ENCODE measurements at regions not wholly inside any gene's neighbourhood (a gene's known extent, or its start where the extent isn't known, plus 50 kb on each side); places are given as distances from the start of the nearest gene placed in this dataset.

DNA sequence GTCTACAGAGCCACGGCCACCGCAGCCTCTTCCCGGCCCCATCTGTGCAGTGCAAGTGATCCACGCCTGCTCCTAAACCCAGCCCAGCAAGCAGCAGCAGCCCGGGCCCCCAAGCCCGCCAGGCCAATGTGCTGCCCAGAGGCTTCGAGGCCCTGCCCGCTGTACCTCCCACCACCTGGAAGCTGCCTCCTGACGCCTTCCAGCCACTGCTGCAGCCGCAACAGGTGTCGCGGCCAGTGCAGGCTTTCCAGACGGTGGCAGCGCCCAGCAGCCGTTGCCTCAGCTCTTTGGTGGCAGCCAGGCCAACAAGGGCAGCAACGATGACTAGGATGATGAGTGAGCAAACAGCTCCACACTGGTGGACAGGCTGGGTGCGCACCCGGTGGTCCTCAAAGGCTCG, 50.2 kb upstream of the TPM4 start (continued):
- TF ChIP-seq RCOR1 (IDR thresholded peaks at IDR 0.05; ENCODE audit: insufficient replicate concordance, low read length) (no peak), POLR2A (IDR thresholded peaks at IDR 0.05; ENCODE audit: low read depth, low read length) (no peak), NFE2L2 (IDR thresholded peaks at IDR 0.05; ENCODE audit: low read depth, low read length) (no peak)
- TF ChIP-seq, protein P1, sequence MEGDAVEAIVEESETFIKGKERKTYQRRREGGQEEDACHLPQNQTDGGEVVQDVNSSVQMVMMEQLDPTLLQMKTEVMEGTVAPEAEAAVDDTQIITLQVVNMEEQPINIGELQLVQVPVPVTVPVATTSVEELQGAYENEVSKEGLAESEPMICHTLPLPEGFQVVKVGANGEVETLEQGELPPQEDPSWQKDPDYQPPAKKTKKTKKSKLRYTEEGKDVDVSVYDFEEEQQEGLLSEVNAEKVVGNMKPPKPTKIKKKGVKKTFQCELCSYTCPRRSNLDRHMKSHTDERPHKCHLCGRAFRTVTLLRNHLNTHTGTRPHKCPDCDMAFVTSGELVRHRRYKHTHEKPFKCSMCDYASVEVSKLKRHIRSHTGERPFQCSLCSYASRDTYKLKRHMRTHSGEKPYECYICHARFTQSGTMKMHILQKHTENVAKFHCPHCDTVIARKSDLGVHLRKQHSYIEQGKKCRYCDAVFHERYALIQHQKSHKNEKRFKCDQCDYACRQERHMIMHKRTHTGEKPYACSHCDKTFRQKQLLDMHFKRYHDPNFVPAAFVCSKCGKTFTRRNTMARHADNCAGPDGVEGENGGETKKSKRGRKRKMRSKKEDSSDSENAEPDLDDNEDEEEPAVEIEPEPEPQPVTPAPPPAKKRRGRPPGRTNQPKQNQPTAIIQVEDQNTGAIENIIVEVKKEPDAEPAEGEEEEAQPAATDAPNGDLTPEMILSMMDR (conservative IDR thresholded peaks at IDR 0.05; ENCODE audit: low read depth, low read length), result no peak

Measured in IMR-90 (cell line).